ENCODE measurements at regions not wholly inside any gene's neighbourhood (a gene's known extent, or its start where the extent isn't known, plus 50 kb on each side); places are given as distances from the start of the nearest gene placed in this dataset.

DNA sequence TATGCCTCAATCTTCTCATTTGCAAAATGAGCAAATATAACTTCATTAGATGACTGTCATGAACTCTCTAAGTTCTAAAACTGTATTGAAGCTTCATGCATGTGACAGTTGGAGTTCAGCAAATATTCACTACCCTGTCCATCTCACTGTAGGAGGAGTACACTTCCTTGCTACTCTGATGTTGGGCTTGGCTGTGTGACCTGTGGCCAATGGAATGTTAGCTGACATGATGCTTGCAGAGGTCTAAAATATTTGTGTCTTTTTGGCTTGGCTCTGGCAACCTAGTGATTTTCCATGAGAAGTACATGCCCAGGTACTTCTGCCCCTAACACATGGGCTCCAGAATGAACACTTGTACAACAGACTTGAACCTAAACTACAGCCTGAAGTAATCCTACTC is 203.1 kb upstream of the ANKH start:
- Histone ChIP-seq H3K27ac (no peak overlapping the region), H3K4me1 (replicated peaks) (no peaks in the 10 kb centered on the region), H3K27me3 (replicated peaks; ENCODE audit: insufficient read depth) (no peaks in the 10 kb centered on the region), H3K4me3 (no peak overlapping the region), H3K36me3 (no peaks in the 10 kb centered on the region), H3K9me3 (no peaks in the 10 kb centered on the region)
- no peak for DNase-seq (ENCODE audit: low spot score)
- TF ChIP-seq POLR2A (IDR thresholded peaks at IDR 0.05) (no peak), CTCF (IDR thresholded peaks at IDR 0.05) (no peak)
- intact Hi-C loops (cut with DNase I) = no loop called here

- no peaks in the 10 kb centered on the region for H3K36me3 ChIP-seq
- DNase-seq (ENCODE audit: low spot score) = no peak
- intact Hi-C loops (cut with DNase I) = no loop called here
- H3K4me1 ChIP-seq (replicated peaks) = no peaks in the 10 kb centered on the region
- no peak overlapping the region for H3K4me3 ChIP-seq
- no peaks in the 10 kb centered on the region for H3K9me3 ChIP-seq
- 79% methylated on average over 3 of the region's 3 CpGs for WGBS
- H3K27ac ChIP-seq = no peak overlapping the region
- TF ChIP-seq CTCF (IDR thresholded peaks at IDR 0.05) (no peak), POLR2AphosphoS5 (IDR thresholded peaks at IDR 0.05) (no peak), POLR2A (IDR thresholded peaks at IDR 0.05) (no peak)
- H3K27me3 ChIP-seq (replicated peaks; ENCODE audit: insufficient read depth) = no peaks in the 10 kb centered on the region
Measured at GRCh38 chr5:15073453-15073852, 201.9 kb upstream of the ANKH start.

- no peak for TF ChIP-seq POLR2A (IDR thresholded peaks at IDR 0.05)
- no peak for TF ChIP-seq POLR2AphosphoS5 (IDR thresholded peaks at IDR 0.05)
- TF ChIP-seq CTCF (IDR thresholded peaks at IDR 0.05) = no peak
- no peaks in the 10 kb centered on the region for H3K27me3 ChIP-seq (replicated peaks; ENCODE audit: insufficient read depth)
- no peak overlapping the region for H3K4me3 ChIP-seq
- H3K27ac ChIP-seq = no peak overlapping the region
- DNase-seq (ENCODE audit: low spot score) = no peak
- intact Hi-C loops (cut with DNase I) = no loop called here
- no peaks in the 10 kb centered on the region for H3K9me3 ChIP-seq
- 84% methylated on average over 6 of the region's 6 CpGs for WGBS
- H3K36me3 ChIP-seq = no peaks in the 10 kb centered on the region
- no peaks in the 10 kb centered on the region for H3K4me1 ChIP-seq (replicated peaks)
Measured at GRCh38 chr5:15070907-15071306, 199.3 kb upstream of the ANKH start.

GRCh38 chr5:15069407-15069905 is 197.9 kb upstream of the ANKH start:
- intact Hi-C loops (cut with DNase I) = no loop called here
- no peak for TF ChIP-seq POLR2A (IDR thresholded peaks at IDR 0.05)
- no peak for TF ChIP-seq CTCF (IDR thresholded peaks at IDR 0.05)
- TF ChIP-seq POLR2AphosphoS5 (IDR thresholded peaks at IDR 0.05) = no peak
- Histone ChIP-seq H3K27me3 (replicated peaks; ENCODE audit: insufficient read depth) (no peaks in the 10 kb centered on the region), H3K9me3 (no peaks in the 10 kb centered on the region), H3K36me3 (no peaks in the 10 kb centered on the region), H3K27ac (no peak overlapping the region), H3K4me3 (no peak overlapping the region), H3K4me1 (replicated peaks) (no peaks in the 10 kb centered on the region)
- no peak for DNase-seq (ENCODE audit: low spot score)
- 79% methylated on average over 1 of the region's 1 CpG for WGBS

DNA sequence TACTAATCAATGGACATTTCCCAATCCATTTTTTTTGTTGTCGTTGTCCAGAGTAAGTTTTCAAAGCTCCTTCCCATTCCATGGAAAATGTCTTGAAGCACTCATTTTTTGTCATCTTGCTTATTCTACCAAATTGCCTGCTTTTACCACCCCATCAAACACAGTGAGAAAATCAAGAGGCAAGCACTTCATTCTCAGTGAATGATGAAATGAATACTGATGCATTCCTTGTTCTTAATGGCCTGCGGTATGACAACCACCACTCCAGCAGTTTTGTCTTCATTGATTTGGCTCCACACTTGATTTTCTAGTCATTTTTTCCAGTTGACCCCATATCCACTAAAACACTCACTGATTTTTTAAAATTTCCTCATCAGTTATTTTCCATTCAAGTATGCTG is 193.5 kb upstream of the ANKH start:
- TF ChIP-seq POLR2AphosphoS5 (IDR thresholded peaks at IDR 0.05) = no peak
- TF ChIP-seq CTCF (IDR thresholded peaks at IDR 0.05) = no peak
- WGBS = 90% methylated on average over 2 of the region's 2 CpGs

More for the DNA sequence above, 193.5 kb upstream of the ANKH start:
- intact Hi-C loops (cut with DNase I) = no loop called here
- no peak overlapping the region for H3K27ac ChIP-seq
- no peak overlapping the region for H3K4me3 ChIP-seq
- no peak for DNase-seq (ENCODE audit: low spot score)
- H3K36me3 ChIP-seq = no peaks in the 10 kb centered on the region
- no peaks in the 10 kb centered on the region for H3K9me3 ChIP-seq
- H3K27me3 ChIP-seq (replicated peaks; ENCODE audit: insufficient read depth) = no peaks in the 10 kb centered on the region
- no peaks in the 10 kb centered on the region for H3K4me1 ChIP-seq (replicated peaks)
